ENCODE measurements at regions not wholly inside any gene's neighbourhood (a gene's known extent, or its start where the extent isn't known, plus 50 kb on each side); places are given as distances from the start of the nearest gene placed in this dataset.

- Histone ChIP-seq H3K4me3 (ENCODE audit: low read depth in 2 of 2, low read length in 2 of 2) (no peak overlapping the region), H3K27ac (ENCODE audit: low read length) (no peak overlapping the region), H3K9me3 (ENCODE audit: control insufficient read depth, insufficient read depth, low read depth, low read length) (peaks cover 4% of the 10 kb centered on the region; the same call in 1 of the 2 replicates), H3K36me3 (ENCODE audit: control insufficient read depth, insufficient read depth, low read length) (no peaks in the 10 kb centered on the region), H3K4me1 (ENCODE audit: control insufficient read depth, insufficient read depth, low read length) (no peaks in the 10 kb centered on the region), H3K27me3 (ENCODE audit: control insufficient read depth, insufficient read depth, low read length) (no peaks in the 10 kb centered on the region)
- no peak for ATAC-seq
- DNase-seq (ENCODE audit: low read depth, low spot score): no peak
- no TSS peak for BruUV-seq (replicated peaks)
- intact Hi-C loops (cut with micrococcal nuclease; ENCODE audit: unreplicated experiment) (no loop called here), in situ Hi-C loops (cut with HindIII; ENCODE audit: low pct_unique_long_range_greater_than_20kb, low sequenced_read_pairs) (no loop called here)
- POLR2A ChIA-PET: no interaction called here
- CTCF ChIA-PET: no interaction called here
- TF ChIP-seq SIN3A (IDR thresholded peaks at IDR 0.05; ENCODE audit: borderline replicate concordance, insufficient read depth, low read depth, low read length): no peak
- no peak for TF ChIP-seq TCF7L2 (IDR thresholded peaks at IDR 0.05; ENCODE audit: low read depth, low read length)
- TF ChIP-seq CTCF (IDR thresholded peaks at IDR 0.05): no peak
These were observed 193.4 kb upstream of the FGGY start for GRCh38 chr1:59103457-59103856.

GRCh38 chr1:59104191-59104760, 192.6 kb upstream of the FGGY start:
- BruUV-seq (replicated peaks): no TSS peak
- Histone ChIP-seq H3K4me1 (ENCODE audit: control insufficient read depth, insufficient read depth, low read length) (no peaks in the 10 kb centered on the region), H3K27ac (ENCODE audit: low read length) (no peak overlapping the region), H3K27me3 (ENCODE audit: control insufficient read depth, insufficient read depth, low read length) (no peaks in the 10 kb centered on the region), H3K9me3 (ENCODE audit: control insufficient read depth, insufficient read depth, low read depth, low read length) (peaks cover 4% of the 10 kb centered on the region; the same call in 1 of the 2 replicates), H3K4me3 (ENCODE audit: low read depth in 2 of 2, low read length in 2 of 2) (no peak overlapping the region), H3K36me3 (ENCODE audit: control insufficient read depth, insufficient read depth, low read length) (no peaks in the 10 kb centered on the region)
- intact Hi-C loops (cut with micrococcal nuclease; ENCODE audit: unreplicated experiment) (no loop called here), in situ Hi-C loops (cut with HindIII; ENCODE audit: low pct_unique_long_range_greater_than_20kb, low sequenced_read_pairs) (no loop called here)
- ATAC-seq (no peak), DNase-seq (ENCODE audit: low read depth, low spot score) (no peak)
- TF ChIP-seq REST (IDR thresholded peaks at IDR 0.05; ENCODE audit: insufficient read depth in 1 of 2, low read depth in 2 of 2, low read length in 1 of 2): no peak
- POLR2A ChIA-PET: no interaction called here
- CTCF ChIA-PET: no interaction called here

GRCh38 chr1:59105548-59106507, 191.1 kb upstream of the FGGY start:
- no peak for ATAC-seq
- no TSS peak for BruUV-seq (replicated peaks)
- Histone ChIP-seq H3K27me3 (ENCODE audit: control insufficient read depth, insufficient read depth, low read length) (no peaks in the 10 kb centered on the region), H3K27ac (ENCODE audit: low read length) (no peak overlapping the region), H3K4me1 (ENCODE audit: control insufficient read depth, insufficient read depth, low read length) (no peaks in the 10 kb centered on the region), H3K4me3 (ENCODE audit: low read depth in 2 of 2, low read length in 2 of 2) (no peak overlapping the region), H3K9me3 (ENCODE audit: control insufficient read depth, insufficient read depth, low read depth, low read length) (no peaks in the 10 kb centered on the region; the same call in 1 of the 2 replicates), H3K36me3 (ENCODE audit: control insufficient read depth, insufficient read depth, low read length) (no peaks in the 10 kb centered on the region)
- TF ChIP-seq REST (IDR thresholded peaks at IDR 0.05; ENCODE audit: insufficient read depth in 1 of 2, low read depth in 2 of 2, low read length in 1 of 2) (no peak), POLR2AphosphoS5 (IDR thresholded peaks at IDR 0.05; ENCODE audit: low read depth, low read length) (no peak), TCF7L2 (IDR thresholded peaks at IDR 0.05; ENCODE audit: low read depth, low read length) (no peak), CTCF (IDR thresholded peaks at IDR 0.05) (no peak), SIN3A (IDR thresholded peaks at IDR 0.05; ENCODE audit: borderline replicate concordance, insufficient read depth, low read depth, low read length) (no peak)
- in situ Hi-C loops (cut with HindIII; ENCODE audit: low pct_unique_long_range_greater_than_20kb, low sequenced_read_pairs): no loop called here
- DNase-seq (ENCODE audit: low read depth, low spot score): no peak
- CTCF ChIA-PET: no interaction called here
- intact Hi-C loops (cut with micrococcal nuclease; ENCODE audit: unreplicated experiment): no loop called here
- POLR2A ChIA-PET: no interaction called here
